ENCODE measurements at regions not wholly inside any gene's neighbourhood (a gene's known extent, or its start where the extent isn't known, plus 50 kb on each side); places are given as distances from the start of the nearest gene placed in this dataset.

- no peak overlapping the region for H3K4me3 ChIP-seq (ENCODE audit: low read depth, low read length)
- no peaks in the 10 kb centered on the region for H3K79me2 ChIP-seq (ENCODE audit: control insufficient read depth, insufficient read depth, low read length, unreplicated experiment)
- H3K4me1 ChIP-seq (ENCODE audit: control insufficient read depth, insufficient read depth, low read length, unreplicated experiment): no peaks in the 10 kb centered on the region
- H2AFZ ChIP-seq (ENCODE audit: low read length, unreplicated experiment): no peak overlapping the region
- H3K27me3 ChIP-seq (ENCODE audit: insufficient read depth, low read length): no peaks in the 10 kb centered on the region
- H3K27ac ChIP-seq (ENCODE audit: low read depth, low read length): no peak overlapping the region
- H3K36me3 ChIP-seq (ENCODE audit: insufficient read depth, low read length): no peaks in the 10 kb centered on the region
Measured at GRCh38 chr4:19650903-19651864, 600.5 kb upstream of the SLIT2 start.

- Histone ChIP-seq H3K4me3 (ENCODE audit: low read depth, low read length) (no peak overlapping the region), H3K79me2 (ENCODE audit: control insufficient read depth, insufficient read depth, low read length, unreplicated experiment) (no peaks in the 10 kb centered on the region), H2AFZ (ENCODE audit: low read length, unreplicated experiment) (no peak overlapping the region), H3K36me3 (ENCODE audit: insufficient read depth, low read length) (no peaks in the 10 kb centered on the region), H3K27ac (ENCODE audit: low read depth, low read length) (no peak overlapping the region), H3K27me3 (ENCODE audit: insufficient read depth, low read length) (no peaks in the 10 kb centered on the region), H3K4me1 (ENCODE audit: control insufficient read depth, insufficient read depth, low read length, unreplicated experiment) (no peaks in the 10 kb centered on the region)
Measured at GRCh38 chr4:19645589-19645988, 606.1 kb upstream of the SLIT2 start.

GRCh38 chr4:19636451-19636850, 615.3 kb upstream of the SLIT2 start:
- no peak overlapping the region for H3K4me3 ChIP-seq (ENCODE audit: low read depth, low read length)
- H3K36me3 ChIP-seq (ENCODE audit: insufficient read depth, low read length): no peaks in the 10 kb centered on the region
- H3K4me1 ChIP-seq (ENCODE audit: control insufficient read depth, insufficient read depth, low read length, unreplicated experiment): peaks cover 4% of the 10 kb centered on the region
- H3K27ac ChIP-seq (ENCODE audit: low read depth, low read length): no peak overlapping the region
- H3K79me2 ChIP-seq (ENCODE audit: control insufficient read depth, insufficient read depth, low read length, unreplicated experiment): no peaks in the 10 kb centered on the region
- no peaks in the 10 kb centered on the region for H3K27me3 ChIP-seq (ENCODE audit: insufficient read depth, low read length)
- peak overlapping the region; percentile 38 for H2AFZ ChIP-seq (ENCODE audit: low read length, unreplicated experiment)

- Histone ChIP-seq H3K27me3 (ENCODE audit: insufficient read depth, low read length) (no peaks in the 10 kb centered on the region), H3K36me3 (ENCODE audit: insufficient read depth, low read length) (no peaks in the 10 kb centered on the region), H3K79me2 (ENCODE audit: control insufficient read depth, insufficient read depth, low read length, unreplicated experiment) (no peaks in the 10 kb centered on the region)
Measured at GRCh38 chr4:19631814-19632213, 619.9 kb upstream of the SLIT2 start.

GRCh38 chr4:19623866-19624265, 627.8 kb upstream of the SLIT2 start:
- Histone ChIP-seq H3K27me3 (ENCODE audit: insufficient read depth, low read length) (no peaks in the 10 kb centered on the region), H3K4me1 (ENCODE audit: control insufficient read depth, insufficient read depth, low read length, unreplicated experiment) (peaks cover 13% of the 10 kb centered on the region), H3K79me2 (ENCODE audit: control insufficient read depth, insufficient read depth, low read length, unreplicated experiment) (no peaks in the 10 kb centered on the region), H3K4me3 (ENCODE audit: low read depth, low read length) (no peak overlapping the region), H3K36me3 (ENCODE audit: insufficient read depth, low read length) (no peaks in the 10 kb centered on the region), H3K27ac (ENCODE audit: low read depth, low read length) (no peak overlapping the region), H2AFZ (ENCODE audit: low read length, unreplicated experiment) (no peak overlapping the region)

More at GRCh38 chr4:19631814-19632213, 619.9 kb upstream of the SLIT2 start:
- Histone ChIP-seq H3K27ac (ENCODE audit: low read depth, low read length) (no peak overlapping the region), H3K4me1 (ENCODE audit: control insufficient read depth, insufficient read depth, low read length, unreplicated experiment) (peaks cover 3% of the 10 kb centered on the region), H3K4me3 (ENCODE audit: low read depth, low read length) (no peak overlapping the region), H2AFZ (ENCODE audit: low read length, unreplicated experiment) (no peak overlapping the region)

GRCh38 chr4:19615086-19615689, 636.5 kb upstream of the SLIT2 start:
- Histone ChIP-seq H3K4me1 (ENCODE audit: control insufficient read depth, insufficient read depth, low read length, unreplicated experiment) (no peaks in the 10 kb centered on the region), H3K79me2 (ENCODE audit: control insufficient read depth, insufficient read depth, low read length, unreplicated experiment) (no peaks in the 10 kb centered on the region), H3K4me3 (ENCODE audit: low read depth, low read length) (no peak overlapping the region), H2AFZ (ENCODE audit: low read length, unreplicated experiment) (no peak overlapping the region), H3K36me3 (ENCODE audit: insufficient read depth, low read length) (no peaks in the 10 kb centered on the region), H3K27ac (ENCODE audit: low read depth, low read length) (no peak overlapping the region), H3K27me3 (ENCODE audit: insufficient read depth, low read length) (no peaks in the 10 kb centered on the region)

GRCh38 chr4:19614171-19614570, 637.5 kb upstream of the SLIT2 start:
- no peak overlapping the region for H3K4me3 ChIP-seq (ENCODE audit: low read depth, low read length)

GRCh38 chr4:19596342-19596741, 655.4 kb upstream of the SLIT2 start:
- Histone ChIP-seq H3K4me3 (ENCODE audit: low read depth, low read length) (no peak overlapping the region), H3K4me1 (ENCODE audit: control insufficient read depth, insufficient read depth, low read length, unreplicated experiment) (peaks cover 5% of the 10 kb centered on the region), H3K27me3 (ENCODE audit: insufficient read depth, low read length) (no peaks in the 10 kb centered on the region), H3K27ac (ENCODE audit: low read depth, low read length) (no peak overlapping the region), H2AFZ (ENCODE audit: low read length, unreplicated experiment) (no peak overlapping the region), H3K36me3 (ENCODE audit: insufficient read depth, low read length) (no peaks in the 10 kb centered on the region), H3K79me2 (ENCODE audit: control insufficient read depth, insufficient read depth, low read length, unreplicated experiment) (no peaks in the 10 kb centered on the region)

More at GRCh38 chr4:19614171-19614570, 637.5 kb upstream of the SLIT2 start:
- Histone ChIP-seq H3K27ac (ENCODE audit: low read depth, low read length) (no peak overlapping the region), H2AFZ (ENCODE audit: low read length, unreplicated experiment) (no peak overlapping the region), H3K79me2 (ENCODE audit: control insufficient read depth, insufficient read depth, low read length, unreplicated experiment) (no peaks in the 10 kb centered on the region), H3K36me3 (ENCODE audit: insufficient read depth, low read length) (no peaks in the 10 kb centered on the region), H3K4me1 (ENCODE audit: control insufficient read depth, insufficient read depth, low read length, unreplicated experiment) (no peaks in the 10 kb centered on the region), H3K27me3 (ENCODE audit: insufficient read depth, low read length) (no peaks in the 10 kb centered on the region)

GRCh38 chr4:19592391-19592790, 659.3 kb upstream of the SLIT2 start:
- H3K27me3 ChIP-seq (ENCODE audit: insufficient read depth, low read length): no peaks in the 10 kb centered on the region
- no peaks in the 10 kb centered on the region for H3K36me3 ChIP-seq (ENCODE audit: insufficient read depth, low read length)
- no peaks in the 10 kb centered on the region for H3K79me2 ChIP-seq (ENCODE audit: control insufficient read depth, insufficient read depth, low read length, unreplicated experiment)
- no peak overlapping the region for H3K4me3 ChIP-seq (ENCODE audit: low read depth, low read length)
- peak overlapping the region; percentile 60 for H2AFZ ChIP-seq (ENCODE audit: low read length, unreplicated experiment)
- H3K27ac ChIP-seq (ENCODE audit: low read depth, low read length): no peak overlapping the region
- peaks cover 5% of the 10 kb centered on the region for H3K4me1 ChIP-seq (ENCODE audit: control insufficient read depth, insufficient read depth, low read length, unreplicated experiment)

- Histone ChIP-seq H3K79me2 (ENCODE audit: control insufficient read depth, insufficient read depth, low read length, unreplicated experiment) (no peaks in the 10 kb centered on the region), H2AFZ (ENCODE audit: low read length, unreplicated experiment) (no peak overlapping the region), H3K4me3 (ENCODE audit: low read depth, low read length) (no peak overlapping the region), H3K4me1 (ENCODE audit: control insufficient read depth, insufficient read depth, low read length, unreplicated experiment) (peaks cover 7% of the 10 kb centered on the region), H3K27ac (ENCODE audit: low read depth, low read length) (no peak overlapping the region), H3K36me3 (ENCODE audit: insufficient read depth, low read length) (no peaks in the 10 kb centered on the region), H3K27me3 (ENCODE audit: insufficient read depth, low read length) (no peaks in the 10 kb centered on the region)
Measured at GRCh38 chr4:19583827-19584569, 667.7 kb upstream of the SLIT2 start.

Data from ACC112 (cell line).